ENCODE measurements at regions not wholly inside any gene's neighbourhood (a gene's known extent, or its start where the extent isn't known, plus 50 kb on each side); places are given as distances from the start of the nearest gene placed in this dataset.
"Not testable (repeated sequence)": the region's sequence is repeated elsewhere in the genome, so short reads cannot be mapped to it uniquely, and the experiment has no call there.

DNA sequence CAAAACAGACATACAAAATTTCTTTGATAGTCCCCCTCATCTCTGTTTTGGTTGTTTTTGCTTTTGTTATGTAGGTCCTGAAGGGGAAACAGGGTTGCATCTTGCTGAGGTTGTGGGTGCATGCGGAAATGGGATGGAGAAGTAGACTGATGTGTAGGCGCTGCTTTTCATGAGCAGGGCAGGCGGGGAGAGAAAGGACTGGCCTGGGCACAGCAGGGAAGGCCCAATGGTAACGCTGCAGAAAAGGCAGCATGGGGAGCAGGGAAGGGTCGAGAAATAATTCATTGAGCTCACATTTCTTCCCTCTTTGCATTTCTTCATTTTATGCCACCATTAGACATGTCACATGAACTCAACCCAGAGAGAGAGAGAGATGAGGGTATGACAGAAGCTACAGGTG, 74.3 kb upstream of the CCN2 start:
- DNase-seq = no peak

DNA sequence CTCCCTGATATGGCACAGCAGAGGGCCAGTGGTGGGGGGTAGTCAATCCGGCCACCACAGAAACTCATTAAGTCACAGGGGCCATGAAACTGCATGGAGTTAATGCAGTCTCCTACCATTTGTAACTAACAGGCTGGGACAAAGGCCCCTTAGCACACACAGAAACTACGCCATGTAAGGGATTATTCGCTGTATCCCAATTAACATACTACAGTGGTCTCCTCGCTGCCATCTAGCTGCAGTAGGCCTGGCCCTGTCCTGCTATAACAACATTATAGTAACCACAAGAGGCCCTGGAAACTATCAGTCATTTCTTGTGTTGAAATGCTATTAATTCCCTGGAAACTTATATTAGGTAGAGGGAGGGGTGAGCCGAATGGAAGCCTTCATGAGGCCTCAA, 72.3 kb upstream of the CCN2 start:
- DNase-seq = no peak

DNA sequence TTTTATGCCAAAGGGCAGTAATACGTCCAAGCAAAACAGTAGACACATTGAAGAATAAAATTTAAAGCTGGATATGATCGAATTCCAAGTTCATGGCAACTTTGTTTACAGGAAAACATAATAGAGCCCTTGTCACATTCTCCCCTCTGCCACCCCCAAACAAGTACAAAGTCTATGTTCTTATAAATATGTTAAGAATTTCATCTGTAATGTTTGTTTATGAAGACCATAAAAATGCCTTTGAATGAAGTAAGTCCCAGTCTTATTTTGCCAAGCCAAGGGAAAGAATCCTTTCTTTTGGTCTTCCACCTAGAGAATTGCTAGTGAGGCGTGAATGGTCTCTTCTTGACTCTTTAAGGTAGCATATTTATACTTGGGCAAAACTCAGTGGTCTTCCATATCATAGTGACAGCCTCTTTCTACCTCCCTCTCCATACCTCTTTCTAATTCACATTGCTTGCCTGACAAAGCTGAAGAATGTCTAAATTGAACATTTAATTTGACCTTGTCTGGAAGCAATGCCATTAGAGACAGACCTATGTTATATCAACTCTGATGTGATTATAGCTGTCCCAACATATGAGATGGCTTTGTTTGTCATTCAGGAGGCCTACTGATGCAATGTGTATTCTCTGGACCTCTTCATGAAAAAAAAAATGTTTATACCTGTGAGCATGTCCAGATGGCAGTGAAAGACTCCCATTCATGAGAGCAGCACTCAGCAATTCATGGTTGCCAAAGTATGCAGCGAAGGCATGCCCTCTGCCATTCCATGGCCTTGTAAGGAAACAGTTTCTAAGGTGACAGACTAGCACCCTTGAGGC, 70.6 kb upstream of the CCN2 start:
- DNase-seq = no peak

DNA sequence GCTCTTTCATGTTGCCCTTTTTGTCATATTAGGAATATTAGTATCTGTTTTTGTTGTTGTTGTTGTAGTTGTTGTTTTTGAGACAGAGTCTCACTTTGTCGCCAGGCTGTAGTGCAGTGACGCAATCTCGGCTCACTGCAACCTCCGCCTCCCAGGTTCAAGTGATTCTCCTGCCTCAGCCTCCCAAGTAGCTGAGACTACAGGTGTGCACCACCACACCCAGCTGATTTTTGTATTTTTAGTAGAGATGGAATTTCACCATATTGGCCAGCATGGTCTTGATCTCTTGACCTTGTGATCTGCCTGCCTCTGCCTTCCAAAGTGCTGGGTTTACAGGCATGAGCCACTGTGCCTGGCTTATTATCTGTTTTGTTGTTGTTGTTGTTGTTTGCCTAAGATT, 69.7 kb upstream of the CCN2 start:
- not testable (repeated sequence) for DNase-seq

DNA sequence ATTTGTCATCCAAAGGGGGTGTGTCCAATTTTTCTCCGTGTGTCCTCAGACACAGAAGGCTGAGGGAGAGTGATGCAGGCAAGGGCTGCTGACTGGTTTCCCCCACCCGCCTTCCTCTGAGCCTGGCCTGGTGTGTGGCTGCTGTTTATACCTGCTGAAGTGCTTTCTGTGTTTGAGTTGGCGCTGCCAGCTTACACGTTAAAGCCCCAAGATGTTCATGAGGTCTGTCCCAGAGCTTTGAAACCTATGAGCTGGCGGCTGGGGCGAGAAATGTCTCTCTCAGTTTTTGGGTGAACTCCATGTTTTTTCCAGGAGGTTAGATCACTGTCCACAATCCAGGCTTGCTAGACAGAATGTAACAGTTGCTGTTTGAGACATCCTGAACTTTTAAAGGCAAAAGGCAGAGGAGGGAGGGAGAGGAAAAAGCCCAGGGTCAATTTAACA, 69.0 kb upstream of the CCN2 start:
- no peak for DNase-seq

DNA sequence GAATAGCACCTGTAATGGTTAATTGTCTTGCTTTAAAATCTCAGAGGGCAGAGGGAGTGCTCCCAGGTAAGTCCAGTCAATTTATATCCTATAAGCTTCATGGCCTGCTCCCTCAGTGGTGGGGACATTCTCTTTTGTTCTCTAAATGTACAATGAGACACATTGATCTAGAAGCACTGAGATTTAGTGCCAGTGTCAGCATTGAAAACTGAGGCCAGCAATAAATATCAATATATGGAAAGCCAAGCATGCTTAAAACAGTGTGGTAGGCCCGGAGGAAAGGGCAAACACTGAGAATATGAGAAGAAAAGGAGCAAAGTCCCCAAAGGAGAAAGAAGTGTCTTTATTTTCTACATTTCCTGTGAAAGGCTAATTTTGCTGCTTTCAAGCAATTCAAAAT, 68.4 kb upstream of the CCN2 start:
- DNase-seq = no peak

DNA sequence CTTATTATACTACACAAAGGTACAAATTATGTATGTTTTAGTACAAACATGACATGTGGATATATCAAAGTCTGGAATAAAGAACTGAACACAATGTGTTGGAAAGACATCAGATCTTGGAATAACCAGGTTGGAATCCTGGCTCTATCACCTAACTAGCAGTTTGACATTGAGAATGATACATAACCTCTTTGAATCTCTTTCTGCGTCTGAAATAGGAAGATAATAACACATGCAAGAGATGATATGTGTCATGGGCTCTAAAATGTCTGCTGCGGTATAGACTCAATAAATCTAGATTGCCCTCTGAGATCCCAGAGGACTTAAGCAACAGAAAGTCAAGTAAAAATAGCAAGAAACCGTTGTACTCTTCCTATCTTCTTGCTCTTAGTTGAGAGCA, 66.8 kb upstream of the CCN2 start:
- no peak for DNase-seq

DNA sequence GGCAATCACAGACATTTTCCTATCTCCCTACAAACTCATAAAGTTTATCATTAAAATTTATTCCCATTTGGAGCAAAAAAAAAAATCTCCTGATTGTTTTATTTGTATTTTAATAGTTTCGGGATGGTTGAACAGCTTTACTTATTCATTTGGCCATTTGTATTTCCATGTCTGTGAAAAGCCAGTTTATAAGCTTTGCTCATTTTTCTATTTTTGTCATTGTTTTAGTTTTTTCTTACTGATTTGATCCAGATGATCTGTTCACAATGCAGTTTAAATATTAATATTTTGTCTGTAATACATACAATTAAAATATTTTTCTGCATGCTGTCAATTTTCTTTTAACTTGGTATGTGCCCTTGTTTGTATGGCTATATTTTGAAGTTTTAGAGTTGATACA, 65.2 kb upstream of the CCN2 start:
- no peak for DNase-seq

DNA sequence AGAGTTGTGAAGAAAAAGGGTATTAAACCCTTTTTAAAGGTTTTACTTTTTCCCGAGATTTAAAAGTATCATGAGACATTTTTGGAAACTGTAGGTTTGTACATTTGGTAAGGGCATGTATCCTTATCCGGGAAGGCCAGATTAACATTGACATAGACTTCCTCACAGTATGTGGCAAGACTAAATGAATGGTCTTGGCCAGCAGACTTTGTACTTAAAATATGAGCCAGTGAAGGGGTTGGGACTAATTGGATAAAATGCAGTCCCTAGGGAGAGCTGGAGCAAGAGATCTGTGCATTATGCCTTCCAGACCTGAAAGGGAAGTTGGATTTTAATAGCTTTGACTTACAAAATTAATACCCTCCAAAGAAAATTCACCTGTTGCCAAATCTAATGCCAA, 60.4 kb upstream of the CCN2 start:
- no peak for DNase-seq

DNA sequence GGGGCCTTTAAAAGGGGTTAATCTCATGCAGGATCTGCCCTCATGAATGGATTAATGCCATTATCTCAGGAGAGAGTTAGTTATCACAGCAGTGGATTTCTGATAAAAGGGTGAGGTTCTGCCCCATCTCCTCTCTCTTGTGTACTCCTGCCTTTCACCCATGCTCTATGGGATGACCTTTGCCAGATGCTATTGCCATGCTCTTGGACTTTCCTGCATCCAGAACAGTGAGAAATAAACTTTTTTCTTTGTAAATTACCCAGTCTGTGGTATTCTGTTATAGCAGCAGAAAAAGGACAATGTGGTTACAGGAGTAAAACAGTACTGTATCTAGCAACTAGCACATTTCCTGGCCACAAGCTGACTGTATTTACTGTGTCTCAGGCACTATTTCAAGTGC, 58.0 kb upstream of the CCN2 start:
- DNase-seq = no peak

DNA sequence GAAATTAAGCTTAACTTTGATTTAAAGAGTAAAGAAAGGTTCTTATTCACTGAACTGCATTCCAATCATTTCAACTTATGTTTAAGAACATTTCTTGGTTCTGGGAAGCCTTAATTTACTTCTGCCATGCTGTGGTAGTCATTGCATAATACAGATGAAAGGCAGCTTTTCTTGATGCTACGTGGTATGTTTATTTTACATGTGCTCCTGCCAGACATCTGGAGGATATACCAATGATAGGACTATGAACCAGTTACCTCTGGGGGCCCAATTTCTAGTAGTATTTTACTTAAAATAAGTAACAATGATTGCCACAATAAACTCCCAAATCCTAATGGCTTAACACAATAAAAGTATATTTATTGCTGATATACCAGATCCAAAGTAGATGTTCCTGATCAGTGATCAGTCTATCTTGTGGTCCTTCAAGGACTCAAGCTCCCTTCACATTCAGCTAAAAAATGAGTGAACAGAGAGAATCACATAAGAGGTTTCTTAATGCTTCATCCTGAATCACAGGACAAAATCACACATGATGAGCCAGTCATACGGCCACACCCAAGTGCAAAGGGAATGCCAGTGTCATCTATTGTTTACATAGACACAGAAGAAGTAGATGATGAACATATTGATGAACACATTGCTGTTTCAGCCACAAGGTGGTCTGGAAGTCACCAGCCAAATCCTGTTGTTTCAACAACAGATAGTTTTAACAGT, 56.5 kb upstream of the CCN2 start:
- DNase-seq = no peak

DNA sequence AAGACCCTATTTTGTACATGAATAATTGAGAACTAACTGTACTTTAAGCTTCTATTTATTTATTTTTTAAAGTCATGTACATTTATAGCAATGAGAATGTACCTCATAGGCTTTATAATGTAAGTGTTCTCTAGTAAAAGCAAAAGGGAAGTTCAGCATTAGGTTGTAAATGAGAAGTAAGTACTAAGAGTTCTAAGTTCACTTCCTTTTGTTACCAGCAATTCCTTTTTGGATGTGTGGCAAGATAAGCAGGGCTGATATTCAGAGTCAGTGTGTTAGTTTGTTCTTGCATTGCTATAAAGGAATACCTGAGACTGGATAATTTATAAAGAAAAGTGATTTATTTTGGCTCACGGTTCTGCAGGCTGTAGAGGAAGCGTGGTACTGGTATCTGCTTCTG, 54.0 kb upstream of the CCN2 start:
- no peak for DNase-seq

DNA sequence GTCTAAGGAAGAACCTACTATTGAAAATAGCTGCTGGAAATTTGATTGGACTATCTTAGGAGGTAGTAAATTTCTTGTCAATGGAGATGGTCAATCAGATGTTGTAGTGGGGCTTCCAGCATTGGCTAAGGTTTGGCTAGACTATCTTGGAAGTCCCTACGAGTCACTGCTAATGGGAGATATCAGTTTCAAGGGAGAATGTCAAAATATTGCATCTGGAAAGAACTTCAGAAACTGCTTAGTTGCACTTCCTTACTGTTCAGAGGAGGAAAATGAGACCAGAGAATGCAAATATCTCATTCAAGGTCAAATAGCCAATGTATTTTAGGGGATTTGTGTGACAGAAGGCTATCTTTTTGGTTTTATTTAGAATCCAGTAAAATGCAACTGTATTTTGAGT, 53.5 kb upstream of the CCN2 start:
- no peak for DNase-seq

DNA sequence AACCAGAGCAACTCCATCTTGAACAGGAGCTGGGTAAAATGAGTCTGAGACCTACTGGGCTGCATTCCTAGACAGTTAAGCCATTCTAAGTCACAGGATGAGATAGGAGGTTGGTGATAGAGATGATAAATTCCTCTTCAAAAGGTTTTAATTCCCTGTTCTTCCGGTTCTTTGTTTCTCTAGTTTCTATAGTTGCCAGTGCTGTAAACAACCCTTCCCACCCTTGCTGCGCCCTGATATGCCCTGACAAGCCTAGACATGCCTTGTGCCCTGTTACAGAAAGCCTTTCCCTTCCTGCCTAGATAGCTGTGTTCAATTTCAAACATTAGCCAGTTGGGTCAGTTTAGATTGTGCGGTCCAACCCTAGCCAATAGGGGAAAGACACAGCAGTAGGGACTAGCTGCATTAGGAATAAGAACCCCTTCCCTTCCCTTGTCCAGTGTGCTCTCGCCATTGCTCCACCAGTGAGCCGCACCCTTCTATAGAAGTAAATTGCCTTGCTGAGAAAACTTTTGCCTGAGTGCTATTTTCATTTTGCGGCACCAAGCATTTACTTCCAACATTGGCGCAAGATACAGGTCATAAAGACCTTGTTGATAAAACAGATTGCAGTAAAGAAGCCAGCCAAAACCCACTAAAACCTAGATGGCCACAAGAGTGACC, 52.5 kb upstream of the CCN2 start:
- no peak for DNase-seq

Data from NCI-H2171 (cell line).